ENCODE measurements at regions not wholly inside any gene's neighbourhood (a gene's known extent, or its start where the extent isn't known, plus 50 kb on each side); places are given as distances from the start of the nearest gene placed in this dataset.

GRCh38 chr9:1384816-1385215 is 334.7 kb downstream of the DMRT2 start:
- no peaks in the 10 kb centered on the region for H3K9me2 ChIP-seq (ENCODE audit: insufficient read depth)
- H3K27me3 ChIP-seq (ENCODE audit: insufficient read depth): no peaks in the 10 kb centered on the region
- H3K4me3 Mint-ChIP-seq: no peak overlapping the region
- H3K79me2 ChIP-seq (replicated peaks; ENCODE audit: insufficient read depth): no peaks in the 10 kb centered on the region
- H3K4me2 ChIP-seq: no peak overlapping the region
- no peak for ATAC-seq
- no peak overlapping the region for H2AFZ ChIP-seq
- no peak overlapping the region for H3K27ac ChIP-seq (ENCODE audit: low read depth)
- no peaks in the 10 kb centered on the region for H3K4me1 ChIP-seq (ENCODE audit: insufficient read depth)
- DNase-seq (ENCODE audit: low spot score): no peak
- H3K4me3 ChIP-seq: no peak overlapping the region
- no peaks in the 10 kb centered on the region for H3F3A ChIP-seq (replicated peaks; ENCODE audit: low read depth)
- no peaks in the 10 kb centered on the region for H3K4me1 Mint-ChIP-seq
- H3K36me3 Mint-ChIP-seq (ENCODE audit: low read depth): no peaks in the 10 kb centered on the region
- no peaks in the 10 kb centered on the region for H4K20me1 ChIP-seq (replicated peaks; ENCODE audit: insufficient read depth)
- no peak overlapping the region for H3K27ac Mint-ChIP-seq
- H3K27me3 Mint-ChIP-seq (ENCODE audit: insufficient read depth, low read depth, poor library complexity): no peaks in the 10 kb centered on the region
- TF ChIP-seq ETS1 (IDR thresholded peaks at IDR 0.05): no peak
- TF ChIP-seq CREB1 (CRISPR knock-in tag; IDR thresholded peaks at IDR 0.05; ENCODE audit: low read depth): no peak
- no peak for TF ChIP-seq STAT1 (IDR thresholded peaks at IDR 0.05; ENCODE audit: unreplicated experiment)
- TF ChIP-seq POLR2AphosphoS5 (IDR thresholded peaks at IDR 0.05; ENCODE audit: low read depth): no peak
- no peak for TF ChIP-seq JUNB (IDR thresholded peaks at IDR 0.05; ENCODE audit: unreplicated experiment)
- no peak for TF ChIP-seq ZNF462 (CRISPR knock-in tag; IDR thresholded peaks at IDR 0.05)
- no peak for TF ChIP-seq REST (IDR thresholded peaks at IDR 0.05; ENCODE audit: unreplicated experiment)
- no peak for TF ChIP-seq ZNF114 (CRISPR knock-in tag; IDR thresholded peaks at IDR 0.05)
- TF ChIP-seq ZNF331 (CRISPR knock-in tag; IDR thresholded peaks at IDR 0.05; ENCODE audit: low read depth): no peak
- no peak for TF ChIP-seq NANOG (IDR thresholded peaks at IDR 0.05; ENCODE audit: borderline replicate concordance)
- no peak for TF ChIP-seq EZH2 (IDR thresholded peaks at IDR 0.05; ENCODE audit: low read depth, unreplicated experiment)
- TF ChIP-seq, protein P1, sequence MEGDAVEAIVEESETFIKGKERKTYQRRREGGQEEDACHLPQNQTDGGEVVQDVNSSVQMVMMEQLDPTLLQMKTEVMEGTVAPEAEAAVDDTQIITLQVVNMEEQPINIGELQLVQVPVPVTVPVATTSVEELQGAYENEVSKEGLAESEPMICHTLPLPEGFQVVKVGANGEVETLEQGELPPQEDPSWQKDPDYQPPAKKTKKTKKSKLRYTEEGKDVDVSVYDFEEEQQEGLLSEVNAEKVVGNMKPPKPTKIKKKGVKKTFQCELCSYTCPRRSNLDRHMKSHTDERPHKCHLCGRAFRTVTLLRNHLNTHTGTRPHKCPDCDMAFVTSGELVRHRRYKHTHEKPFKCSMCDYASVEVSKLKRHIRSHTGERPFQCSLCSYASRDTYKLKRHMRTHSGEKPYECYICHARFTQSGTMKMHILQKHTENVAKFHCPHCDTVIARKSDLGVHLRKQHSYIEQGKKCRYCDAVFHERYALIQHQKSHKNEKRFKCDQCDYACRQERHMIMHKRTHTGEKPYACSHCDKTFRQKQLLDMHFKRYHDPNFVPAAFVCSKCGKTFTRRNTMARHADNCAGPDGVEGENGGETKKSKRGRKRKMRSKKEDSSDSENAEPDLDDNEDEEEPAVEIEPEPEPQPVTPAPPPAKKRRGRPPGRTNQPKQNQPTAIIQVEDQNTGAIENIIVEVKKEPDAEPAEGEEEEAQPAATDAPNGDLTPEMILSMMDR (conservative IDR thresholded peaks at IDR 0.05; ENCODE audit: low read depth in 2 of 2): no peak
- TF ChIP-seq EZH2phosphoT487 (IDR thresholded peaks at IDR 0.05; ENCODE audit: unreplicated experiment): no peak
- H3K36me3 ChIP-seq (ENCODE audit: insufficient read depth): no peaks in the 10 kb centered on the region
- H3K9me3 Mint-ChIP-seq: no peaks in the 10 kb centered on the region

Measured in GM23338 (cell line).